ENCODE measurements at regions not wholly inside any gene's neighbourhood (a gene's known extent, or its start where the extent isn't known, plus 50 kb on each side); places are given as distances from the start of the nearest gene placed in this dataset.

- no peak for TF ChIP-seq POLR2A (IDR thresholded peaks at IDR 0.05)
- TF ChIP-seq, protein P1, sequence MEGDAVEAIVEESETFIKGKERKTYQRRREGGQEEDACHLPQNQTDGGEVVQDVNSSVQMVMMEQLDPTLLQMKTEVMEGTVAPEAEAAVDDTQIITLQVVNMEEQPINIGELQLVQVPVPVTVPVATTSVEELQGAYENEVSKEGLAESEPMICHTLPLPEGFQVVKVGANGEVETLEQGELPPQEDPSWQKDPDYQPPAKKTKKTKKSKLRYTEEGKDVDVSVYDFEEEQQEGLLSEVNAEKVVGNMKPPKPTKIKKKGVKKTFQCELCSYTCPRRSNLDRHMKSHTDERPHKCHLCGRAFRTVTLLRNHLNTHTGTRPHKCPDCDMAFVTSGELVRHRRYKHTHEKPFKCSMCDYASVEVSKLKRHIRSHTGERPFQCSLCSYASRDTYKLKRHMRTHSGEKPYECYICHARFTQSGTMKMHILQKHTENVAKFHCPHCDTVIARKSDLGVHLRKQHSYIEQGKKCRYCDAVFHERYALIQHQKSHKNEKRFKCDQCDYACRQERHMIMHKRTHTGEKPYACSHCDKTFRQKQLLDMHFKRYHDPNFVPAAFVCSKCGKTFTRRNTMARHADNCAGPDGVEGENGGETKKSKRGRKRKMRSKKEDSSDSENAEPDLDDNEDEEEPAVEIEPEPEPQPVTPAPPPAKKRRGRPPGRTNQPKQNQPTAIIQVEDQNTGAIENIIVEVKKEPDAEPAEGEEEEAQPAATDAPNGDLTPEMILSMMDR (IDR thresholded peaks at IDR 0.05) = no peak
These were observed 82.8 kb upstream of the PLET1 start for GRCh38 chr11:112343368-112344039.
